ENCODE measurements at regions not wholly inside any gene's neighbourhood (a gene's known extent, or its start where the extent isn't known, plus 50 kb on each side); places are given as distances from the start of the nearest gene placed in this dataset.

GRCh38 chr4:64564126-64564525 is 154.9 kb upstream of the TECRL start:
- no peak for TF ChIP-seq POLR2AphosphoS5 (IDR thresholded peaks at IDR 0.05; ENCODE audit: low read depth)
- TF ChIP-seq CTCF (IDR thresholded peaks at IDR 0.05; ENCODE audit: insufficient read depth, low read length), result no peak
